GM20000 (cell line): ENCODE measurements at regions not wholly inside any gene's neighbourhood (a gene's known extent, or its start where the extent isn't known, plus 50 kb on each side); places are given as distances from the start of the nearest gene placed in this dataset.
"Not testable (repeated sequence)": the region's sequence is repeated elsewhere in the genome, so short reads cannot be mapped to it uniquely, and the experiment has no call there.

Source experiments
- DNase-seq: peaks from one replicate; pipeline ENCODE4 v3.0.0; 2012; ENCODE audit warnings: low spot score
- CTCF ChIP-seq: IDR thresholded peaks from 2 replicates; pipeline ENCODE4 v1.5.1; 2012; ENCODE audit warnings: mild to moderate bottlenecking, control low read depth; ENCODE audit errors: extremely low read depth, missing control alignments

DNA sequence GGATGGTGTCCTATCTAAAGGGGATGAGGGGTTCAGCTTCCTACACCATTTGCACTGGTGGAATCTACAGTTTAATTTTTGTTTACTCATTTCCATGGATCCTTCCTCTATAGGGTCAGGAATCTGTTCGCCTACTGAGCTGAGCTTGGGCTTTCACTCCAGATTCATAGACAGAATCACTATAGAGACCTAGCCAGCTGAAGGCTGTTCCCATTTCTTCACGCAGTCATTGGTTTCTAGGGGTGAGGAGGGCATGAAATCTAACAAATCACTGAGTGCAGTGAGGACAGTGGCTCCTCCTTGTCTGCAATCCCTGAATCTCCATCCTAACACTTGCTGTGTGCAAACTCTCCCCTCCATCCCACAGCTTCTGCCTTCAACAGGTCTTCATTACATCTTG is 578.5 kb downstream of the TSN start:
- no peak for TF ChIP-seq CTCF
- DNase-seq = no peak

GRCh38 chr2:122338000-122338399 is 582.5 kb downstream of the TSN start:
- no peak for DNase-seq
- TF ChIP-seq CTCF = no peak

DNA sequence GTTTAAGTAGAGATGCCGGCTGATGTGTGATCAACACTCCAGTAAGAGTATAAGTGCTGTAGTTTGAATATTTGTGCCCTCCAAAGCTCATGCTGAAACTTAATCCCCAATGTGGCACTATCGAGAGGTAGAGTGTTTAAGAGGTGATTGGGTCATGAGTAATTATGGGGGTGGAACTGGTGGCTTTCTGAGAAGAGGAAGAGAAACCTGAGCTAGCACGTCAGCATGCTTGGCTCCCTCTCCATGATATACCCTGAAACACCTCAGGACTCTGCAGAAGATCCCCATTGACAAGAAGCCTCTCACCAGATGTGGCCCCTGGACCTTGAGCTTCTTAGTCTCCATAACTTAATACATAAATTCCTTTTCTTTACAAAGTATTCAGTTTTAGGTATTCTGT is 584.8 kb downstream of the TSN start:
- no peak for TF ChIP-seq CTCF
- peak; percentile 18 for DNase-seq

GRCh38 chr2:122341007-122341406 is 585.6 kb downstream of the TSN start:
- no peak for DNase-seq

GRCh38 chr2:122352151-122352550 is 596.7 kb downstream of the TSN start:
- DNase-seq = not testable (repeated sequence)

More at GRCh38 chr2:122341007-122341406, 585.6 kb downstream of the TSN start:
- TF ChIP-seq CTCF = no peak

- no peak for TF ChIP-seq CTCF
- DNase-seq = no peak
Measured at GRCh38 chr2:122357998-122358397, 602.5 kb downstream of the TSN start.

GRCh38 chr2:122358729-122359128 is 603.3 kb downstream of the TSN start:
- TF ChIP-seq CTCF = no peak
- no peak for DNase-seq

DNA sequence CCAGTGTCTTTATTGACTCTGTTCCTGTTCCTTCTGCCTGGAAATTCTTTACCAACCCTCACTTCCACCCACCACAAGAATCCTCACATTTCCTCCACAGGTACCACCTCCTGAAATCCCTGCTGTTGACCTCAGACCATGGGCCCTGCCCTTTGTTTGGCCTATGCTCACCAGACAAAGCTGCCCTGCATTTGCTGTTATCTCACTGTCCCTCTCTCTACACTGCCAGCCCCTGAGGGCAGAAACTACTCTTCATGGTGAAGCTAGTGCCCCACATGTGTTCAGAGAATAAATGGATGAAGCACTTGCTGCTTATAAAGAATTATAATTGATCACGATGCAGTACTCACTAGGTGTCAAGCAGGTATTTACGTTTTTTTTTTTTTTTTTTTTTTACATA is 608.4 kb downstream of the TSN start:
- no peak for TF ChIP-seq CTCF
- no peak for DNase-seq
